Vagina (tissue), 2 donors: ENCODE measurements at regions not wholly inside any gene's neighbourhood (a gene's known extent, or its start where the extent isn't known, plus 50 kb on each side); places are given as distances from the start of the nearest gene placed in this dataset.
"Not testable (repeated sequence)": the region's sequence is repeated elsewhere in the genome, so short reads cannot be mapped to it uniquely, and the experiment has no call there.

Source experiments
- DNase-seq, 2 donors: peaks; one replicate each; pipeline ENCODE4 v3.0.0-alpha.2; 2017; ENCODE audit errors: extremely low spot score in 2 of 2
- H3K27ac ChIP-seq: fragments of 200-600 bp; sonication (generic); one replicate; pipeline ENCODE4 v1.5.1; 2019
- H3K27me3 ChIP-seq: fragments of 200-600 bp; sonication (generic); one replicate; pipeline ENCODE4 v1.5.1; 2019
- H3K36me3 ChIP-seq, 2 donors: fragments of 200-600 bp; sonication (generic); one replicate each; pipeline ENCODE4 v1.5.1; 2017 to 2019
- H3K4me1 ChIP-seq: fragments of 200-600 bp; sonication (generic); one replicate; pipeline ENCODE4 v1.5.1; 2019
- H3K4me3 ChIP-seq, 2 donors: fragments of 200-600 bp; sonication (generic); 1 replicate in 1 of 2; 2 replicates in 1 of 2; pipeline ENCODE4 v1.5.1; 2016 to 2019
- H3K9me3 ChIP-seq: fragments of 200-600 bp; sonication (generic); one replicate; pipeline ENCODE4 v1.5.1; 2019
- POLR2A ChIP-seq, 2 donors: fragments of 450-650 bp; IDR thresholded peaks; one replicate each; pipeline ENCODE4 v1.6.1; 2017; ENCODE audit warnings: antibody characterized with exemption in 2 of 2, mild to moderate bottlenecking in 2 of 2, moderate library complexity in 2 of 2
- POLR2AphosphoS5 ChIP-seq, 2 donors: sonication (generic); formaldehyde crosslinking; IDR thresholded peaks; one replicate each; pipeline ENCODE4 v1.9.0; 2017; ENCODE audit warnings: antibody characterized with exemption in 2 of 2, mild to moderate bottlenecking in 2 of 2, low read depth in 1 of 2; ENCODE audit not compliant: insufficient read depth in 1 of 2
- intact Hi-C: fragments of 100-400 bp; cut with DNase I; formaldehyde crosslinking; loops from one replicate; pipeline ENCODE4 v1.15.1; 2023
- TF ChIP-seq, protein P1 (sequence below), 3 experiments: fragments of 450-650 bp in 2 of 3; fragments of 200-600 bp in 1 of 3; sonication (generic) in 1 of 3; IDR thresholded peaks; one replicate each; pipeline ENCODE4 v1.5.1; 2017 to 2019; ENCODE audit warnings: antibody characterized with exemption in 3 of 3, mild to moderate bottlenecking in 2 of 3, moderate library complexity in 2 of 3

DNA sequence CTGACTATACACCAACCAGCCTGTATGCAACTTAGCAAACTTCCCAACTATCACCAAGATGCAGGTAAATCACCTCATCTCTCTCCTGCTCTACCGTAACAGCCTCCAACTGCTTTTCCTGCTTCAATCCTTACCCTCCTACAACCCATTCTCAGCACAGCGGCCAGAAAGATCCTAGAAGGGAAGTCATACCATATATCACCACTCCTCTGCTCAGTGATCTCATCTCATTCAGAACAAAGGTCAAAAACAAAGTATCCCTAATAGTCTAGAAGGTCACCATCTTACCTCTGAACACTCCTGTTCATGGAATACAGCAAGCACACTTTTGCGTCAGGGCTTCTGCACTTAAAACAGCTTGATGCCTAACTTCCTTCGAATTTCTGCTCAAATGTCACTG lies 62.2 kb upstream of the RNF38 start:
- TF ChIP-seq POLR2A (IDR thresholded peaks at IDR 0.05), result no peak

DNA sequence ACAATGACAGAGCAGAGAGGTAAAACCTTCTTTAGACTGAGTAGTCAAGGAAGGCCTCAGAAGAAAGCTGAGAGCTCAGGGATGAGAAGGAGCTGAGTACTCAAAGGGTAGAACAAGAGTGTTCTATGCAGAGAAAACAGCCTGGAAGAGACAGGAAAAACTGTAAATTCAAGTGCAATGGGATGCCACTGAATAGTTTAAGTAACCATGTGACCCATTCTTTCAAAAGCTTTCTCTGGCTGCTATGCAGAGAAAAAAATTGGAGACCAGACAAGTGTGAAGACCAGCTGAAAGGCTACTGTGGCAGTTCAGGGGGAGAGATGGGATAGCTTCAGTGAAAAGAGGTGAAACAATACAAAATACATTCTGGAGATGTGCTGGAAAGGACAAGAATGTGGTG lies 61.3 kb upstream of the RNF38 start:
- no peak for DNase-seq
- Histone ChIP-seq H3K4me3 (no peak overlapping the region), H3K27me3 (no peaks in the 10 kb centered on the region), H3K36me3 (no peaks in the 10 kb centered on the region), H3K27ac (no peak overlapping the region), H3K9me3 (no peaks in the 10 kb centered on the region), H3K4me1 (peaks cover 24% of the 10 kb centered on the region)
- TF ChIP-seq POLR2A (IDR thresholded peaks at IDR 0.05) (no peak), POLR2AphosphoS5 (IDR thresholded peaks at IDR 0.05; ENCODE audit: insufficient read depth in 1 of 2, low read depth in 1 of 2) (no peak)
- TF ChIP-seq, protein P1, sequence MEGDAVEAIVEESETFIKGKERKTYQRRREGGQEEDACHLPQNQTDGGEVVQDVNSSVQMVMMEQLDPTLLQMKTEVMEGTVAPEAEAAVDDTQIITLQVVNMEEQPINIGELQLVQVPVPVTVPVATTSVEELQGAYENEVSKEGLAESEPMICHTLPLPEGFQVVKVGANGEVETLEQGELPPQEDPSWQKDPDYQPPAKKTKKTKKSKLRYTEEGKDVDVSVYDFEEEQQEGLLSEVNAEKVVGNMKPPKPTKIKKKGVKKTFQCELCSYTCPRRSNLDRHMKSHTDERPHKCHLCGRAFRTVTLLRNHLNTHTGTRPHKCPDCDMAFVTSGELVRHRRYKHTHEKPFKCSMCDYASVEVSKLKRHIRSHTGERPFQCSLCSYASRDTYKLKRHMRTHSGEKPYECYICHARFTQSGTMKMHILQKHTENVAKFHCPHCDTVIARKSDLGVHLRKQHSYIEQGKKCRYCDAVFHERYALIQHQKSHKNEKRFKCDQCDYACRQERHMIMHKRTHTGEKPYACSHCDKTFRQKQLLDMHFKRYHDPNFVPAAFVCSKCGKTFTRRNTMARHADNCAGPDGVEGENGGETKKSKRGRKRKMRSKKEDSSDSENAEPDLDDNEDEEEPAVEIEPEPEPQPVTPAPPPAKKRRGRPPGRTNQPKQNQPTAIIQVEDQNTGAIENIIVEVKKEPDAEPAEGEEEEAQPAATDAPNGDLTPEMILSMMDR (IDR thresholded peaks at IDR 0.05), result no peak
- intact Hi-C loops, result no loop called here

More for the DNA sequence above, 62.2 kb upstream of the RNF38 start:
- Histone ChIP-seq H3K27me3 (no peaks in the 10 kb centered on the region), H3K4me3 (no peak overlapping the region), H3K4me1 (peaks cover 21% of the 10 kb centered on the region), H3K9me3 (no peaks in the 10 kb centered on the region), H3K27ac (no peak overlapping the region), H3K36me3 (no peaks in the 10 kb centered on the region)
- intact Hi-C loops, result no loop called here
- no peak for DNase-seq

DNA sequence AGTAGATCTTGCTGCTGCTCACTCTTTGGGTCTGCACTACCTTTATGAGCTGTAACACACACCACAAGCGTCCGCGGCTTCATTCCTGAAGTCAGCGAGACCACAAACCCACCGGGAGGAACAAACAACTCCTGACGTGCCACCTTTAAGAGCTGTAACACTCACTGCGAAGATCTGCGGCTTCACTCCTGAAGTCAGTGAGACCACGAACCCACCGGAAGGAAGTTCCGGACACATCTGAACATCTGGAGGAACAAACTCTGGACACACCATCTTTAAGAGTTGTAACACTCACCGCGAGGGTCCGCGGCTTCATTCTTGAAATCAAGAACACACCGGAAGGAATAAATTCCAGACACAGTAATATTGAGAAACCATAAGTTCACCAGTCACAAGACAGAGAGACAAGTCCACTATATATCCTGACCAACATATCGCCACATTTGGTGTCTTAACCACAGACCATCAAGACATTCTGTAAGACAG lies 58.4 kb upstream of the RNF38 start:
- H3K9me3 ChIP-seq, H3K36me3 ChIP-seq, intact Hi-C loops, H3K27me3 ChIP-seq, H3K27ac ChIP-seq, DNase-seq, H3K4me3 ChIP-seq: not testable (repeated sequence)
- H3K4me1 ChIP-seq, result peaks cover 32% of the 10 kb centered on the region

DNA sequence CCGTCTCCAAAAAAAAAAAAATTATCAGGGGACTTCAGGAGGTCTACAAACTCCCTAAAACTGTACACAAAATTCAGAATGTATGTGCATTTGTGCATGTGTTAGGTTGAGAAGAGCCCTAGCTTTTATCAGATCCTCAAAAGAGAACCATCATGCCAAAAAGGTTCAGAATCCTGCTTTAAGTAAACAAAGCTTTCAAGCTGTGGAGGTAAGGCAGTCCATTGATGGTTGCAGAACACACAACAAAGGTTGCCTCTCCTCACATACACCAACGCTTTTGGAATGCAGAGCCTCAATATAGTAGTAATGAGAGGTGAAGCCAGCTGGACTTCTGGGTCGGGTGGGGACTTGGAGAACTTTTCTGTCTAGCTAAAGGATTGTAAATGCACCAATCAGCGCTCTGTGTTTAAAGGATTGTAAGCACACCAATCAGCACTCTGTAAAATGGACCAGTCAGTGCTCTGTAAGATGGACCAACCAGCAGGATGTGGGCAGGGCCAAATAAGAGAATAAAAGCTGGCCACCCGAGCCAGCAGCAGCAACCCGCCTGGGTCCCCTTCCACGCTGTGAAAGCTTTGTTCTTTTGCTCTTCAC lies 57.9 kb upstream of the RNF38 start:
- Histone ChIP-seq H3K9me3 (no peaks in the 10 kb centered on the region), H3K4me3 (no peak overlapping the region), H3K27ac (no peak overlapping the region), H3K4me1 (peaks cover 29% of the 10 kb centered on the region), H3K27me3 (no peaks in the 10 kb centered on the region), H3K36me3 (no peaks in the 10 kb centered on the region)
- no peak for DNase-seq
- TF ChIP-seq POLR2AphosphoS5 (IDR thresholded peaks at IDR 0.05; ENCODE audit: insufficient read depth in 1 of 2, low read depth in 1 of 2), result no peak
- TF ChIP-seq POLR2A (IDR thresholded peaks at IDR 0.05), result no peak
- TF ChIP-seq, protein P1 (IDR thresholded peaks at IDR 0.05), result no peak
- intact Hi-C loops, result no loop called here

DNA sequence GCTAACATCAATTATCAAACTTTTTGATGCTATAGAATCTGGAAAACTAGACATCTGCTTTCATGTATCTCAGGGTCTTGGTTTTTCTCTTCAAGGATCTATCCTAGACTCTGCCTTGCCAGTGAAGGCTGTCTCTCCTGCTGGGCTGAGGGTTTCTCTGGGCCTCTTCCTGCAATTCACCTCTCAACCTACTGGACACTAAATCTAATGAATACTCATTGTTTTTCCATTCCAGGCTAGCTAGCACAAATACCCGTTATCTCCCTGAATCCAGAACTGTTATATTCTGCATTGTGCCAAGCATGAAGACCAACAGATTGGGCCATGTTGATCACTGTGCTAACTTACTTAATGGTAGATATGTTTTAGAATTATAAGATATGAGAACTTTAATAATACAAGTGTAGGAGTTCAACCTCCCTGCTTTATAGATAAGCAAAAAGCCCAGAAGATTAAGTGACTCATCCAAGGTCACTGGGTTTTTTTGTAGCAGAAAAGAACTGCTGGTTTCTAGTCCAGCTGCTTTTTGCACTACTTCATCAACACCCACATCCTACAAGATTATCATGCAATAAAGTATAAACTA lies 56.5 kb upstream of the RNF38 start:
- H3K36me3 ChIP-seq, result no peaks in the 10 kb centered on the region
- H3K9me3 ChIP-seq, result no peaks in the 10 kb centered on the region
- H3K27ac ChIP-seq, result no peak overlapping the region
- TF ChIP-seq POLR2A (IDR thresholded peaks at IDR 0.05) (no peak), POLR2AphosphoS5 (IDR thresholded peaks at IDR 0.05; ENCODE audit: insufficient read depth in 1 of 2, low read depth in 1 of 2) (no peak)
- TF ChIP-seq, protein P1 (IDR thresholded peaks at IDR 0.05), result no peak
- DNase-seq, result no peak
- no peak overlapping the region for H3K4me3 ChIP-seq
- intact Hi-C loops, result no loop called here
- peaks cover 18% of the 10 kb centered on the region for H3K4me1 ChIP-seq
- H3K27me3 ChIP-seq, result no peaks in the 10 kb centered on the region

DNA sequence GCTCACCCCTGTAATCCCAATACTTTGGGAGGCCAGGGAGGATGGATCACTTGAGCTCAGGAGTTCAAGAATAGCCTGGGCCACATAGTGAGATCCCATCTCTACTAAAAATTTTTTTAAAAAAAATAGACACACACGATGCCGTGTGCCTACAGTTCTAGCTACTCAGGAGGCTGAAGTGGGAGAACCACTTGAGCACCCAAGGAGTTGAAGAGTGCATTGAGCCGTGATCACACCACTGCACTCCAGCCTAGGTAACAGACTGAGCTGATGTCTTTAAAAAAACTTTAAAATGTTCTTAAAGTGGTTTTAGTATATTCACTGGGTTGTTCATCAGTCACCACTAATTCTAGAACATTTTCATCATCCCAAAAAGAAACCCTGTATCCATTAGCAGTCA lies 51.9 kb upstream of the RNF38 start:
- intact Hi-C loops, result no loop called here
- Histone ChIP-seq H3K9me3 (no peaks in the 10 kb centered on the region), H3K36me3 (no peaks in the 10 kb centered on the region), H3K27me3 (no peaks in the 10 kb centered on the region), H3K27ac (no peak overlapping the region), H3K4me3 (no peak overlapping the region), H3K4me1 (peaks cover 10% of the 10 kb centered on the region)
- TF ChIP-seq POLR2AphosphoS5 (IDR thresholded peaks at IDR 0.05; ENCODE audit: insufficient read depth in 1 of 2, low read depth in 1 of 2) (no peak), POLR2A (IDR thresholded peaks at IDR 0.05) (no peak)
- TF ChIP-seq, protein P1 (IDR thresholded peaks at IDR 0.05), result no peak
- no peak for DNase-seq
